H1 (cell line): ENCODE measurements at regions not wholly inside any gene's neighbourhood (a gene's known extent, or its start where the extent isn't known, plus 50 kb on each side); places are given as distances from the start of the nearest gene placed in this dataset.

Experiments
- CTCF ChIA-PET: fragments of 300-600 bp; sonication (Branson Sonifier 250); formaldehyde crosslinking; loops from one replicate; lab custom pipeline; 2021; ENCODE audit not compliant: partially characterized antibody; lab: Charles Lee
- POLR2A ChIA-PET: fragments of 300-600 bp; sonication (Branson Sonifier 250); formaldehyde crosslinking; loops from one replicate; lab custom pipeline; 2021; ENCODE audit warnings: inconsistent platforms; ENCODE audit not compliant: partially characterized antibody; lab: Charles Lee
- DNase-seq, 2 experiments: peaks; one replicate each; pipeline versions ENCODE4 v3.0.0 to v3.0.0-alpha.2; 2010 to 2022; ENCODE audit warnings: low spot score in 2 of 2, low read depth in 1 of 2, mixed read lengths in 1 of 2
- FAIRE-seq: peaks from 2 replicates; lab custom pipeline; 2011; peaks lifted over from hg19 to GRCh38; lab: Jason Lieb, UNC
- H2AFZ ChIP-seq: 2 replicates; pipeline ENCODE4 v1.8.1; 2012; ENCODE audit warnings: low read length, inconsistent platforms
- H2AK5ac ChIP-seq: 2 replicates; pipeline ENCODE4 v1.6.1; 2013; ENCODE audit warnings: low read depth, low read length
- H2BK120ac ChIP-seq: replicated peaks from 2 replicates; pipeline ENCODE3; 2013; ENCODE audit warnings: low read depth, low read length, inconsistent platforms
- H2BK12ac ChIP-seq: 2 replicates; pipeline ENCODE4 v1.6.1; 2013; ENCODE audit warnings: low read depth, low read length
- H2BK15ac ChIP-seq: 2 replicates; pipeline ENCODE4 v1.6.1; 2013; ENCODE audit warnings: low read length
- H2BK20ac ChIP-seq: 2 replicates; pipeline ENCODE4 v1.6.1; 2013; ENCODE audit warnings: low read length
- H2BK5ac ChIP-seq: 2 replicates; pipeline ENCODE4 v1.6.1; 2013; ENCODE audit warnings: low read depth, low read length
- H3K14ac ChIP-seq: 2 replicates; pipeline ENCODE4 v1.6.1; 2013; ENCODE audit warnings: inconsistent platforms; ENCODE audit not compliant: insufficient read length
- H3K18ac ChIP-seq: 2 replicates; pipeline ENCODE4 v1.6.1; 2013; ENCODE audit warnings: low read length; ENCODE audit errors: extremely low read depth
- H3K23ac ChIP-seq: 2 replicates; pipeline ENCODE4 v1.6.1; 2013; ENCODE audit warnings: inconsistent platforms; ENCODE audit not compliant: insufficient read length
- H3K23me2 ChIP-seq: 2 replicates; pipeline ENCODE4 v1.6.1; 2013; ENCODE audit warnings: low read depth, low read length
- H3K27ac ChIP-seq: 2 replicates; pipeline ENCODE4 v1.6.1; 2011; ENCODE audit warnings: low read depth, low read length, inconsistent platforms
- H3K27me3 ChIP-seq, 4 experiments: replicated peaks in 1 of 4; 1 replicate in 1 of 4; 2 replicates in 3 of 4; pipeline versions ENCODE4 v1.6.1 to v1.8.1; 2011 to 2013; ENCODE audit warnings: low read length in 3 of 4, mild to moderate bottlenecking in 3 of 4, inconsistent platforms in 2 of 4, mixed read lengths in 2 of 4, moderate library complexity in 1 of 4; ENCODE audit not compliant: control insufficient read depth in 3 of 4, insufficient read depth in 3 of 4; ENCODE audit errors: extremely low read depth in 1 of 4
- H3K36me3 ChIP-seq, 4 experiments: 2 replicates each; pipeline versions ENCODE4 v1.6.1 to v1.8.1; 2011 to 2013; ENCODE audit warnings: mild to moderate bottlenecking in 4 of 4, low read length in 3 of 4, moderate library complexity in 2 of 4, control low read depth in 1 of 4, inconsistent platforms in 1 of 4; ENCODE audit not compliant: insufficient read depth in 4 of 4, control insufficient read depth in 2 of 4
- H3K4ac ChIP-seq: replicated peaks from 2 replicates; pipeline ENCODE3; 2013; ENCODE audit warnings: low read length, low read depth, mixed read lengths, inconsistent platforms; ENCODE audit not compliant: insufficient read length
- H3K4me1 ChIP-seq, 4 experiments: replicated peaks in 1 of 4; 1 replicate in 1 of 4; 2 replicates in 3 of 4; pipeline versions ENCODE4 v1.6.1 to v1.8.1; 2011 to 2013; ENCODE audit warnings: low read length in 3 of 4, inconsistent platforms in 2 of 4, mixed read lengths in 1 of 4; ENCODE audit not compliant: insufficient read depth in 4 of 4, control insufficient read depth in 3 of 4
- H3K4me2 ChIP-seq, 2 experiments: 2 replicates each; pipeline versions ENCODE4 v1.6.1 to v1.8.1; 2011 to 2013; ENCODE audit warnings: low read depth in 2 of 2, low read length in 2 of 2, control low read depth in 1 of 2, inconsistent platforms in 1 of 2, mild to moderate bottlenecking in 1 of 2; ENCODE audit not compliant: insufficient read depth in 1 of 2
- H3K4me3 ChIP-seq, 4 experiments: fragments of 200-600, 300-600 bp in 1 of 4; sonication (generic), shearing (Covaris generic), sonication (Bioruptor Twin) in 1 of 4; 2 replicates each; pipeline versions ENCODE4 v1.5.1 to v1.8.1; 2011 to 2016; ENCODE audit warnings: low read length in 4 of 4, low read depth in 3 of 4, control low read depth in 2 of 4, inconsistent platforms in 2 of 4, mild to moderate bottlenecking in 2 of 4, mixed read lengths in 1 of 4, moderate library complexity in 1 of 4; ENCODE audit not compliant: insufficient read depth in 2 of 4; ENCODE audit errors: extremely low read depth in 1 of 4
- H3K56ac ChIP-seq: replicated peaks from 2 replicates; pipeline ENCODE3; 2013; ENCODE audit warnings: low read depth, mild to moderate bottlenecking, mixed read lengths, low read length, inconsistent platforms; ENCODE audit not compliant: insufficient read length
- H3K79me1 ChIP-seq: 2 replicates; pipeline ENCODE4 v1.6.1; 2013; ENCODE audit warnings: low read depth, low read length, control low read depth
- H3K79me2 ChIP-seq, 2 experiments: 2 replicates each; pipeline versions ENCODE4 v1.6.1 to v1.8.1; 2012 to 2013; ENCODE audit warnings: low read length in 2 of 2, mild to moderate bottlenecking in 2 of 2, inconsistent platforms in 1 of 2; ENCODE audit not compliant: insufficient read depth in 2 of 2, control insufficient read depth in 1 of 2
- H3K9ac ChIP-seq, 4 experiments: replicated peaks in 1 of 4; 1 replicate in 1 of 4; 2 replicates in 3 of 4; pipeline versions ENCODE4 v1.6.1 to v1.8.1; 2011 to 2013; ENCODE audit warnings: low read depth in 3 of 4, low read length in 3 of 4, control low read depth in 2 of 4, mild to moderate bottlenecking in 2 of 4, moderate library complexity in 2 of 4, inconsistent platforms in 1 of 4; ENCODE audit errors: extremely low read depth in 1 of 4
- H3K9me3 ChIP-seq, 2 experiments: 2 replicates each; pipeline versions ENCODE4 v1.6.1 to v1.8.1; 2012 to 2013; ENCODE audit warnings: mild to moderate bottlenecking in 2 of 2, moderate library complexity in 2 of 2, control low read depth in 1 of 2, inconsistent platforms in 1 of 2, low read depth in 1 of 2, low read length in 1 of 2, mixed read lengths in 1 of 2; ENCODE audit not compliant: insufficient read depth in 2 of 2
- H4K20me1 ChIP-seq, 2 experiments: replicated peaks in 1 of 2; 2 replicates each; pipeline versions ENCODE3 to v1.8.1; 2011 to 2013; ENCODE audit warnings: inconsistent platforms in 2 of 2, low read length in 2 of 2, mild to moderate bottlenecking in 1 of 2; ENCODE audit not compliant: insufficient read depth in 2 of 2, control insufficient read depth in 1 of 2
- H4K5ac ChIP-seq: 2 replicates; pipeline ENCODE4 v1.6.1; 2013; ENCODE audit warnings: low read length, low read depth, mixed read lengths, inconsistent platforms; ENCODE audit not compliant: insufficient read length
- H4K8ac ChIP-seq: 2 replicates; pipeline ENCODE4 v1.8.0; 2013; ENCODE audit warnings: mild to moderate bottlenecking, moderate library complexity, low read length, inconsistent platforms; ENCODE audit not compliant: insufficient read depth; ENCODE audit errors: extremely low read depth
- H4K91ac ChIP-seq: replicated peaks from 2 replicates; pipeline ENCODE3; 2013; ENCODE audit warnings: low read length, mixed read lengths, inconsistent platforms; ENCODE audit not compliant: insufficient read length
- ASH2L ChIP-seq: fragments of 200-600, 300-600 bp; sonication (generic); IDR thresholded peaks from one replicate; pipeline ENCODE4 v1.7.1; 2017; ENCODE audit warnings: low read length
- HDAC6 ChIP-seq: IDR thresholded peaks from one replicate; pipeline ENCODE4 v1.7.1; 2012; ENCODE audit warnings: low read depth, mild to moderate bottlenecking, inconsistent platforms, low read length, moderate library complexity
- KDM4A ChIP-seq: IDR thresholded peaks from one replicate; pipeline ENCODE4 v1.7.1; 2012; ENCODE audit warnings: low read depth, mild to moderate bottlenecking, moderate library complexity, low read length, inconsistent platforms; ENCODE audit not compliant: severe bottlenecking
- PHF8 ChIP-seq: fragments of 200-600 bp; sonication (generic); conservative IDR thresholded peaks from 2 replicates; pipeline ENCODE4 v1.7.1; 2012; ENCODE audit warnings: low read depth, mild to moderate bottlenecking, inconsistent platforms, low read length, moderate library complexity
- SIRT6 ChIP-seq: IDR thresholded peaks from one replicate; pipeline ENCODE4 v1.7.1; 2012; ENCODE audit warnings: low read length, inconsistent platforms
- SIX5 ChIP-seq: IDR thresholded peaks from 2 replicates; pipeline ENCODE4 v1.6.1; 2011; ENCODE audit warnings: mild to moderate bottlenecking, low read depth, low read length
- TAF7 ChIP-seq: optimal IDR thresholded peaks from 2 replicates; pipeline ENCODE3; 2011; ENCODE audit warnings: low read depth, mild to moderate bottlenecking, inconsistent platforms, low read length, moderate library complexity, borderline replicate concordance
- WGBS, 2 experiments: shearing (Covaris generic) in 1 of 2; methylation state at CpG; one replicate each; pipeline versions ENCODE4 v1.1.6 to v1.1.7; 2013 to 2015; ENCODE audit warnings: low lambda C conversion rate in 2 of 2, mixed read lengths in 2 of 2, inconsistent platforms in 1 of 2, low coverage in 1 of 2, missing lambda C conversion rate in 1 of 2; ENCODE audit not compliant: insufficient replicate concordance in 2 of 2, insufficient coverage in 1 of 2, insufficient read length in 1 of 2; ENCODE audit errors: extremely low coverage in 1 of 2, missing lambda C conversion rate in 1 of 2; 5-methylcytosine and 5-hydroxymethylcytosine counted together
- TF ChIP-seq, protein P1 (sequence below): IDR thresholded peaks from 2 replicates; pipeline ENCODE4 v1.6.1; 2011; ENCODE audit warnings: low read depth, mild to moderate bottlenecking, low read length; ENCODE audit not compliant: insufficient read depth

DNA sequence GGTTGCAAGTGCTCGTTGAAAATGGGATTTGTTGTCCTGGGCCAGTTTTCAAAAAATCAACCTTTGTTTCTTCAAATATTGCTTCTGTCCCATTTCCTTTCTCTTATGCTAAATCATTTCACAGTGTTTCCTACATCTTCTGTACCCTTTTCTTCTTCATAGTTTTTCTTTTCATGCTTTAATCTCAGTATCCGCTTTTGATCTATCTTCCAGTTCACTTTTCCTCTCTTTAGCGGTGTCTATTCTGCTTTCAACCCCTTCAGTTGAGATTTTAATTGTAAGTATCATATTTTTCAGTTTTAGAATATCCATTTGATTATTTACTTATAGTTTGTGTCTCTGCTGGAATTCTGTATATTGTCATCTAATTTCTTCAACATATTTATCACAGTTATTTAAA, 311.7 kb upstream of the TPM1 start:
- Histone ChIP-seq H3K4me2 (no peak overlapping the region), H3K36me3 (no peaks in the 10 kb centered on the region; a peak in 1 of 8 replicates)
- WGBS, 2 experiments, result 80% methylated on average over 3 of the region's 3 CpGs; no CpG with 5 or more reads in 1 of the 2 experiments

More for the DNA sequence above, 311.7 kb upstream of the TPM1 start:
- H2AK5ac ChIP-seq, result no peak overlapping the region
- TF ChIP-seq, protein P1, sequence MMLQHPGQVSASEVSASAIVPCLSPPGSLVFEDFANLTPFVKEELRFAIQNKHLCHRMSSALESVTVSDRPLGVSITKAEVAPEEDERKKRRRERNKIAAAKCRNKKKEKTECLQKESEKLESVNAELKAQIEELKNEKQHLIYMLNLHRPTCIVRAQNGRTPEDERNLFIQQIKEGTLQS, result no peak
- TF ChIP-seq HDAC6 (no peak), PHF8 (no peak), ASH2L (no peak), SIX5 (no peak), KDM4A (no peak), SIRT6 (no peak), TAF7 (no peak)
- H3K4ac ChIP-seq, result no peak overlapping the region
- DNase-seq, result no peak
- ChIA-PET CTCF (interaction anchor here (1.5 kb wide), 1 partner anchor 15 kb away, joined by 3 read pairs; no protein-coding TSS in a partner anchor), POLR2A (interaction anchor here (0.6 kb wide), 1 partner anchor 37 kb away, joined by 3 read pairs; no protein-coding TSS in a partner anchor)
- H4K91ac ChIP-seq, result no peak overlapping the region
- no peaks in the 10 kb centered on the region for H3K23me2 ChIP-seq
- no peak overlapping the region for H2BK12ac ChIP-seq
- H2BK5ac ChIP-seq, result no peak overlapping the region
- H2AFZ ChIP-seq, result no peak overlapping the region
- peaks cover 4 to 5% of the 10 kb centered on the region in 2 experiments; a peak in 1 of 4 replicates for H3K9me3 ChIP-seq
- no peak overlapping the region for H4K5ac ChIP-seq
- H3K9ac ChIP-seq, result no peak overlapping the region
- no peak overlapping the region for H4K8ac ChIP-seq
- no peak overlapping the region for H3K18ac ChIP-seq
- H3K79me1 ChIP-seq, result no peaks in the 10 kb centered on the region
- no peak overlapping the region for H3K56ac ChIP-seq
- no peak overlapping the region for H3K14ac ChIP-seq
- H2BK15ac ChIP-seq, result no peak overlapping the region
- no peaks in the 10 kb centered on the region for H4K20me1 ChIP-seq
- no peak overlapping the region for H2BK120ac ChIP-seq
- no peaks in the 10 kb centered on the region for H3K27me3 ChIP-seq
- no peak overlapping the region for H2BK20ac ChIP-seq
- H3K23ac ChIP-seq, result no peak overlapping the region
- no peaks in the 10 kb centered on the region for H3K79me2 ChIP-seq
- peaks cover 0 to 6% (median 5%) of the 10 kb centered on the region in 4 experiments; a peak in 5 of 7 replicates for H3K4me1 ChIP-seq
- H3K4me3 ChIP-seq, result no peak overlapping the region
- no peak for FAIRE-seq
- no peak overlapping the region for H3K27ac ChIP-seq
